ENCODE measurements at regions not wholly inside any gene's neighbourhood (a gene's known extent, or its start where the extent isn't known, plus 50 kb on each side); places are given as distances from the start of the nearest gene placed in this dataset.
A peak's percentile ranks its signal among the peaks of the same experiment; 100 is the strongest.

- TF ChIP-seq CTCF (conservative IDR thresholded peaks at IDR 0.05; ENCODE audit: low read depth, low read length) (peak; percentile 28; the same call in 1 of the 2 replicates), RAD21 (IDR thresholded peaks at IDR 0.05; ENCODE audit: low read length) (no peak; the same call in 1 of the 2 replicates), BHLHE40 (IDR thresholded peaks at IDR 0.05; ENCODE audit: low read depth, low read length) (no peak), MXI1 (IDR thresholded peaks at IDR 0.05; ENCODE audit: borderline replicate concordance, low read depth, low read length) (no peak), POLR2A (IDR thresholded peaks at IDR 0.05; ENCODE audit: low read depth, low read length) (no peak), RFX5 (IDR thresholded peaks at IDR 0.05; ENCODE audit: low read depth, low read length) (no peak), CHD1 (IDR thresholded peaks at IDR 0.05; ENCODE audit: low read depth, low read length) (no peak), SMC3 (IDR thresholded peaks at IDR 0.05; ENCODE audit: low read depth, low read length) (peak; percentile 34; the same call in 1 of the 2 replicates), NFE2L2 (IDR thresholded peaks at IDR 0.05; ENCODE audit: low read depth, low read length) (no peak), ELK1 (IDR thresholded peaks at IDR 0.05; ENCODE audit: borderline replicate concordance, low read depth, low read length) (no peak), CEBPB (IDR thresholded peaks at IDR 0.05; ENCODE audit: low read depth, low read length) (no peak), RCOR1 (IDR thresholded peaks at IDR 0.05; ENCODE audit: insufficient replicate concordance, low read length) (no peak), FOS (IDR thresholded peaks at IDR 0.05; ENCODE audit: low read depth, low read length) (0 out of 2 replicates have a peak, but pooled peaks have one; percentile 30)
These were observed 237.9 kb downstream of the IPO8 start for GRCh38 chr12:30457621-30458289.
